Omental fat pad (tissue), 3 donors: ENCODE measurements at regions not wholly inside any gene's neighbourhood (a gene's known extent, or its start where the extent isn't known, plus 50 kb on each side); places are given as distances from the start of the nearest gene placed in this dataset.

Experiments used
- ATAC-seq: fragments of 150-250 bp; one replicate; pipeline ENCODE4 v1.9.1; 2016; ENCODE audit warnings: mild to moderate bottlenecking, moderate library complexity; ENCODE audit not compliant: low FRiP score
- DNase-seq: peaks from one replicate; pipeline ENCODE4 v3.0.0-alpha.2; 2019; ENCODE audit warnings: low spot score
- CTCF ChIP-seq, 3 donors: fragments of 450-650 bp; IDR thresholded peaks; one replicate each; pipeline ENCODE4 v1.5.1; 2016 to 2017; ENCODE audit warnings: antibody characterized with exemption in 3 of 3, mild to moderate bottlenecking in 3 of 3, moderate library complexity in 2 of 3

GRCh38 chr5:109476292-109476691, 66.5 kb upstream of the PJA2 start:
- DNase-seq (no peak), ATAC-seq (no peak)
- no peak for TF ChIP-seq CTCF (IDR thresholded peaks at IDR 0.05)

- TF ChIP-seq CTCF (IDR thresholded peaks at IDR 0.05): no peak
- no peak for DNase-seq
- no peak for ATAC-seq
These were observed 60.3 kb upstream of the PJA2 start for GRCh38 chr5:109469896-109470662.

GRCh38 chr5:109468737-109469420, 59.1 kb upstream of the PJA2 start:
- peak in 1 of 3 donors; percentile 57 for TF ChIP-seq CTCF (IDR thresholded peaks at IDR 0.05)
- peak; percentile 95 for DNase-seq
- ATAC-seq: peak; percentile 68

- ATAC-seq: no peak
- TF ChIP-seq CTCF (IDR thresholded peaks at IDR 0.05): no peak
- no peak for DNase-seq
These were observed 58.5 kb upstream of the PJA2 start for GRCh38 chr5:109468288-109468676.

- ATAC-seq (no peak), DNase-seq (no peak)
- no peak for TF ChIP-seq CTCF (IDR thresholded peaks at IDR 0.05)
These were observed 57.3 kb upstream of the PJA2 start for GRCh38 chr5:109467058-109467457.
